HUES64 (cell line): ENCODE measurements at regions not wholly inside any gene's neighbourhood (a gene's known extent, or its start where the extent isn't known, plus 50 kb on each side); places are given as distances from the start of the nearest gene placed in this dataset.
A peak's percentile ranks its signal among the peaks of the same experiment; 100 is the strongest.

Experiments used
- H3K27ac ChIP-seq: 2 replicates; pipeline ENCODE4 v1.7.0; 2013; ENCODE audit warnings: low read depth, low read length, inconsistent platforms
- H3K27me3 ChIP-seq: 2 replicates; pipeline ENCODE4 v1.6.1; 2013; ENCODE audit warnings: mild to moderate bottlenecking, low read length; ENCODE audit not compliant: insufficient read depth
- H3K36me3 ChIP-seq: 2 replicates; pipeline ENCODE4 v1.6.1; 2013; ENCODE audit warnings: mild to moderate bottlenecking, low read length; ENCODE audit not compliant: insufficient read depth
- H3K4me1 ChIP-seq: 2 replicates; pipeline ENCODE4 v1.6.1; 2013; ENCODE audit warnings: mild to moderate bottlenecking, low read length, moderate library complexity; ENCODE audit not compliant: insufficient read depth
- H3K4me3 ChIP-seq: 2 replicates; pipeline ENCODE4 v1.5.1; 2013; ENCODE audit warnings: mild to moderate bottlenecking, low read length, moderate library complexity
- H3K9ac ChIP-seq: 2 replicates; pipeline ENCODE4 v1.6.1; 2013; ENCODE audit warnings: mild to moderate bottlenecking, low read depth, low read length
- H3K9me3 ChIP-seq: 2 replicates; pipeline ENCODE4 v1.6.1; 2013; ENCODE audit warnings: low read depth, low read length; ENCODE audit not compliant: insufficient read depth
- WGBS: fragments of 150-250, 120-280 bp; methylation state at CpG from one replicate; pipeline ENCODE4 v1.1.7; 2013; ENCODE audit warnings: missing lambda C conversion rate; 5-methylcytosine and 5-hydroxymethylcytosine counted together

GRCh38 chr3:25080461-25080860, 347.6 kb upstream of the RARB start:
- H3K27ac ChIP-seq = no peak overlapping the region
- no peaks in the 10 kb centered on the region for H3K27me3 ChIP-seq
- H3K9ac ChIP-seq = no peak overlapping the region
- H3K9me3 ChIP-seq = no peaks in the 10 kb centered on the region
- no peaks in the 10 kb centered on the region for H3K4me1 ChIP-seq
- WGBS = no CpG with 5 or more reads among the region's 1 CpG
- H3K36me3 ChIP-seq = no peaks in the 10 kb centered on the region
- H3K4me3 ChIP-seq = no peak overlapping the region

GRCh38 chr3:25084016-25084415, 344.0 kb upstream of the RARB start:
- Histone ChIP-seq H3K36me3 (no peaks in the 10 kb centered on the region), H3K4me1 (peaks cover 6% of the 10 kb centered on the region; the same call in 1 of the 2 replicates), H3K9ac (no peak overlapping the region), H3K27me3 (no peaks in the 10 kb centered on the region), H3K27ac (no peak overlapping the region), H3K9me3 (peaks cover 4% of the 10 kb centered on the region; the same call in 1 of the 2 replicates), H3K4me3 (no peak overlapping the region)
- 59% methylated on average over 1 of the region's 1 CpG for WGBS

GRCh38 chr3:25086721-25087120, 341.3 kb upstream of the RARB start:
- H3K27ac ChIP-seq = peak overlapping the region; percentile 26; the same call in 1 of the 2 replicates
- H3K9ac ChIP-seq = no peak overlapping the region
- H3K36me3 ChIP-seq = no peaks in the 10 kb centered on the region
- 77% methylated on average over 3 of the region's 3 CpGs for WGBS
- peaks cover 4% of the 10 kb centered on the region; the same call in 1 of the 2 replicates for H3K9me3 ChIP-seq
- H3K4me3 ChIP-seq = no peak overlapping the region
- peaks cover 12% of the 10 kb centered on the region; the same call in 1 of the 2 replicates for H3K4me1 ChIP-seq
- no peaks in the 10 kb centered on the region for H3K27me3 ChIP-seq

- Histone ChIP-seq H3K36me3 (no peaks in the 10 kb centered on the region), H3K4me1 (peaks cover 17% of the 10 kb centered on the region; the same call in 1 of the 2 replicates), H3K4me3 (no peak overlapping the region), H3K27me3 (no peaks in the 10 kb centered on the region), H3K9ac (no peak overlapping the region), H3K9me3 (peaks cover 4% of the 10 kb centered on the region; the same call in 1 of the 2 replicates), H3K27ac (no peak overlapping the region)
- WGBS = 98% methylated on average over 4 of the region's 5 CpGs
Measured at GRCh38 chr3:25088284-25088683, 339.8 kb upstream of the RARB start.

GRCh38 chr3:25090698-25091453, 337.2 kb upstream of the RARB start:
- no peak overlapping the region for H3K27ac ChIP-seq
- no peaks in the 10 kb centered on the region for H3K27me3 ChIP-seq
- peaks cover 17% of the 10 kb centered on the region; the same call in 1 of the 2 replicates for H3K4me1 ChIP-seq
- H3K4me3 ChIP-seq = no peak overlapping the region
- H3K36me3 ChIP-seq = no peaks in the 10 kb centered on the region
- peaks cover 4% of the 10 kb centered on the region; the same call in 1 of the 2 replicates for H3K9me3 ChIP-seq
- 94% methylated on average over 4 of the region's 6 CpGs for WGBS
- no peak overlapping the region for H3K9ac ChIP-seq

GRCh38 chr3:25091934-25092333, 336.1 kb upstream of the RARB start:
- H3K27ac ChIP-seq = no peak overlapping the region
- no peaks in the 10 kb centered on the region for H3K36me3 ChIP-seq
- peaks cover 17% of the 10 kb centered on the region; the same call in 1 of the 2 replicates for H3K4me1 ChIP-seq
- no peak overlapping the region for H3K9ac ChIP-seq
- H3K27me3 ChIP-seq = no peaks in the 10 kb centered on the region
- H3K9me3 ChIP-seq = no peaks in the 10 kb centered on the region
- no peak overlapping the region for H3K4me3 ChIP-seq
- 83% methylated on average over 5 of the region's 5 CpGs for WGBS

- 96% methylated on average over 2 of the region's 2 CpGs for WGBS
- Histone ChIP-seq H3K4me1 (peaks cover 5% of the 10 kb centered on the region; the same call in 1 of the 2 replicates), H3K27ac (no peak overlapping the region), H3K9ac (no peak overlapping the region), H3K36me3 (no peaks in the 10 kb centered on the region), H3K27me3 (no peaks in the 10 kb centered on the region), H3K4me3 (no peak overlapping the region), H3K9me3 (no peaks in the 10 kb centered on the region)
Measured at GRCh38 chr3:25094932-25095685, 333.0 kb upstream of the RARB start.

- H3K9me3 ChIP-seq = no peaks in the 10 kb centered on the region
- H3K9ac ChIP-seq = no peak overlapping the region
- H3K4me1 ChIP-seq = peaks cover 5% of the 10 kb centered on the region; the same call in 1 of the 2 replicates
- H3K36me3 ChIP-seq = no peaks in the 10 kb centered on the region
- no peak overlapping the region for H3K27ac ChIP-seq
- no peak overlapping the region for H3K4me3 ChIP-seq
- H3K27me3 ChIP-seq = no peaks in the 10 kb centered on the region
- 87% methylated on average over 2 of the region's 2 CpGs for WGBS
Measured at GRCh38 chr3:25096536-25096935, 331.5 kb upstream of the RARB start.

GRCh38 chr3:25097023-25097422, 331.0 kb upstream of the RARB start:
- Histone ChIP-seq H3K4me1 (peaks cover 2% of the 10 kb centered on the region; the same call in 1 of the 2 replicates), H3K36me3 (no peaks in the 10 kb centered on the region), H3K27me3 (no peaks in the 10 kb centered on the region), H3K27ac (no peak overlapping the region), H3K9me3 (no peaks in the 10 kb centered on the region), H3K9ac (no peak overlapping the region), H3K4me3 (no peak overlapping the region)
- WGBS = 98% methylated on average over 3 of the region's 3 CpGs

GRCh38 chr3:25099666-25100065, 328.4 kb upstream of the RARB start:
- Histone ChIP-seq H3K4me3 (no peak overlapping the region), H3K4me1 (no peaks in the 10 kb centered on the region), H3K27ac (no peak overlapping the region), H3K9me3 (no peaks in the 10 kb centered on the region), H3K9ac (no peak overlapping the region), H3K36me3 (no peaks in the 10 kb centered on the region), H3K27me3 (no peaks in the 10 kb centered on the region)
- WGBS = 94% methylated on average over 9 of the region's 9 CpGs

- Histone ChIP-seq H3K4me3 (no peak overlapping the region), H3K27me3 (no peaks in the 10 kb centered on the region), H3K9ac (no peak overlapping the region), H3K9me3 (no peaks in the 10 kb centered on the region), H3K27ac (no peak overlapping the region), H3K4me1 (no peaks in the 10 kb centered on the region), H3K36me3 (no peaks in the 10 kb centered on the region)
- WGBS = 92% methylated on average over 2 of the region's 3 CpGs
Measured at GRCh38 chr3:25103391-25103790, 324.7 kb upstream of the RARB start.
